Memory B cell (primary cell): ENCODE measurements at regions not wholly inside any gene's neighbourhood (a gene's known extent, or its start where the extent isn't known, plus 50 kb on each side); places are given as distances from the start of the nearest gene placed in this dataset.

Experiments used
- ATAC-seq: fragments of 150-1000 bp; cut with Tn5 transposase; 2 replicates; pipeline ENCODE4 v1.10.0; 2021; ENCODE audit warnings: low read depth, mild to moderate bottlenecking, moderate library complexity
- DNase-seq, 2 donors: peaks; one replicate each; pipeline ENCODE4 v3.0.0; 2022; ENCODE audit warnings: low spot score in 2 of 2
- H3K27ac Mint-ChIP-seq: one replicate; pipeline ENCODE4 v1.8.0; 2022; ENCODE audit warnings: mild to moderate bottlenecking, moderate library complexity, mixed read lengths
- H3K27me3 Mint-ChIP-seq: one replicate; pipeline ENCODE4 v1.8.0; 2022; ENCODE audit warnings: mixed read lengths
- H3K36me3 Mint-ChIP-seq: one replicate; pipeline ENCODE4 v1.8.0; 2022; ENCODE audit warnings: mild to moderate bottlenecking, mixed read lengths
- H3K4me1 Mint-ChIP-seq: one replicate; pipeline ENCODE4 v1.8.0; 2022; ENCODE audit warnings: mixed read lengths
- H3K4me3 Mint-ChIP-seq: one replicate; pipeline ENCODE4 v1.8.0; 2022; ENCODE audit warnings: mild to moderate bottlenecking, moderate library complexity, mixed read lengths
- H3K9me3 Mint-ChIP-seq: one replicate; pipeline ENCODE4 v1.8.0; 2022; ENCODE audit warnings: mixed read lengths

- no peak for DNase-seq
- no peak for ATAC-seq
- Mint-ChIP-seq H3K4me1 (no peaks in the 10 kb centered on the region), H3K27ac (no peak overlapping the region), H3K36me3 (no peaks in the 10 kb centered on the region), H3K9me3 (no peaks in the 10 kb centered on the region), H3K27me3 (peaks cover 3% of the 10 kb centered on the region), H3K4me3 (no peak overlapping the region)
These were observed 235.1 kb downstream of the CLIC5 start for GRCh38 chr6:45780523-45780922.

- DNase-seq (no peak), ATAC-seq (no peak)
- Mint-ChIP-seq H3K4me3 (no peak overlapping the region), H3K4me1 (no peaks in the 10 kb centered on the region), H3K27ac (no peak overlapping the region), H3K27me3 (peaks cover 7% of the 10 kb centered on the region), H3K9me3 (no peaks in the 10 kb centered on the region), H3K36me3 (no peaks in the 10 kb centered on the region)
These were observed 240.5 kb downstream of the CLIC5 start for GRCh38 chr6:45775026-45775697.

GRCh38 chr6:45773906-45774305 is 241.8 kb downstream of the CLIC5 start:
- DNase-seq = no peak
- H3K4me3 Mint-ChIP-seq = no peak overlapping the region
- no peaks in the 10 kb centered on the region for H3K36me3 Mint-ChIP-seq
- ATAC-seq = no peak
- peaks cover 5% of the 10 kb centered on the region for H3K27me3 Mint-ChIP-seq
- H3K27ac Mint-ChIP-seq = no peak overlapping the region
- no peaks in the 10 kb centered on the region for H3K4me1 Mint-ChIP-seq
- H3K9me3 Mint-ChIP-seq = peaks cover 3% of the 10 kb centered on the region

GRCh38 chr6:45772886-45773495 is 242.7 kb downstream of the CLIC5 start:
- Mint-ChIP-seq H3K27ac (no peak overlapping the region), H3K4me1 (no peaks in the 10 kb centered on the region)

GRCh38 chr6:45772051-45772450 is 243.6 kb downstream of the CLIC5 start:
- DNase-seq (no peak), ATAC-seq (no peak)
- Mint-ChIP-seq H3K27me3 (peaks cover 3% of the 10 kb centered on the region), H3K27ac (no peak overlapping the region), H3K4me3 (no peak overlapping the region), H3K9me3 (peaks cover 5% of the 10 kb centered on the region), H3K4me1 (no peaks in the 10 kb centered on the region), H3K36me3 (no peaks in the 10 kb centered on the region)

More at GRCh38 chr6:45772886-45773495, 242.7 kb downstream of the CLIC5 start:
- Mint-ChIP-seq H3K27me3 (peaks cover 5% of the 10 kb centered on the region), H3K4me3 (no peak overlapping the region), H3K9me3 (peaks cover 3% of the 10 kb centered on the region), H3K36me3 (no peaks in the 10 kb centered on the region)
- ATAC-seq (no peak), DNase-seq (no peak)

- no peak overlapping the region for H3K4me3 Mint-ChIP-seq
- H3K4me1 Mint-ChIP-seq = no peaks in the 10 kb centered on the region
- no peaks in the 10 kb centered on the region for H3K36me3 Mint-ChIP-seq
- H3K27me3 Mint-ChIP-seq = peaks cover 2% of the 10 kb centered on the region
- no peak overlapping the region for H3K27ac Mint-ChIP-seq
- no peak for DNase-seq
- peaks cover 15% of the 10 kb centered on the region for H3K9me3 Mint-ChIP-seq
- ATAC-seq = no peak
These were observed 252.4 kb downstream of the CLIC5 start for GRCh38 chr6:45763281-45763680.

- Mint-ChIP-seq H3K36me3 (no peaks in the 10 kb centered on the region), H3K4me1 (no peaks in the 10 kb centered on the region), H3K27ac (no peak overlapping the region), H3K27me3 (peaks cover 4% of the 10 kb centered on the region), H3K9me3 (peaks cover 5% of the 10 kb centered on the region), H3K4me3 (no peak overlapping the region)
- DNase-seq (no peak), ATAC-seq (no peak)
These were observed 256.2 kb downstream of the CLIC5 start for GRCh38 chr6:45759472-45759810.

GRCh38 chr6:45758787-45759471 is 256.7 kb downstream of the CLIC5 start:
- Mint-ChIP-seq H3K36me3 (no peaks in the 10 kb centered on the region), H3K27me3 (peaks cover 4% of the 10 kb centered on the region), H3K27ac (no peak overlapping the region), H3K4me1 (no peaks in the 10 kb centered on the region), H3K9me3 (peaks cover 5% of the 10 kb centered on the region), H3K4me3 (no peak overlapping the region)
- DNase-seq (no peak), ATAC-seq (no peak)

GRCh38 chr6:45757443-45758130 is 258.1 kb downstream of the CLIC5 start:
- no peak for ATAC-seq
- H3K4me1 Mint-ChIP-seq = no peaks in the 10 kb centered on the region
- H3K4me3 Mint-ChIP-seq = no peak overlapping the region
- peaks cover 6% of the 10 kb centered on the region for H3K27me3 Mint-ChIP-seq
- no peaks in the 10 kb centered on the region for H3K36me3 Mint-ChIP-seq
- DNase-seq = no peak
- no peak overlapping the region for H3K27ac Mint-ChIP-seq
- H3K9me3 Mint-ChIP-seq = no peaks in the 10 kb centered on the region

GRCh38 chr6:45756606-45757005 is 259.1 kb downstream of the CLIC5 start:
- Mint-ChIP-seq H3K4me3 (no peak overlapping the region), H3K4me1 (no peaks in the 10 kb centered on the region)

GRCh38 chr6:45754432-45754831 is 261.2 kb downstream of the CLIC5 start:
- no peaks in the 10 kb centered on the region for H3K36me3 Mint-ChIP-seq
- H3K4me3 Mint-ChIP-seq = no peak overlapping the region
- H3K27ac Mint-ChIP-seq = no peak overlapping the region
- no peak for ATAC-seq
- H3K4me1 Mint-ChIP-seq = no peaks in the 10 kb centered on the region
- no peaks in the 10 kb centered on the region for H3K9me3 Mint-ChIP-seq
- H3K27me3 Mint-ChIP-seq = peaks cover 5% of the 10 kb centered on the region
- no peak for DNase-seq

More at GRCh38 chr6:45756606-45757005, 259.1 kb downstream of the CLIC5 start:
- ATAC-seq = no peak
- Mint-ChIP-seq H3K36me3 (no peaks in the 10 kb centered on the region), H3K9me3 (no peaks in the 10 kb centered on the region), H3K27me3 (peaks cover 6% of the 10 kb centered on the region), H3K27ac (no peak overlapping the region)
- no peak for DNase-seq

GRCh38 chr6:45746046-45746445 is 269.6 kb downstream of the CLIC5 start:
- H3K4me3 Mint-ChIP-seq = no peak overlapping the region
- peaks cover 13% of the 10 kb centered on the region for H3K4me1 Mint-ChIP-seq
- no peak for ATAC-seq
- no peak overlapping the region for H3K27ac Mint-ChIP-seq
- H3K27me3 Mint-ChIP-seq = no peaks in the 10 kb centered on the region
- no peak for DNase-seq
- peaks cover 2% of the 10 kb centered on the region for H3K36me3 Mint-ChIP-seq
- peaks cover 8% of the 10 kb centered on the region for H3K9me3 Mint-ChIP-seq

GRCh38 chr6:45743028-45743615 is 272.5 kb downstream of the CLIC5 start:
- ATAC-seq (no peak), DNase-seq (no peak)
- H3K4me3 Mint-ChIP-seq = no peak overlapping the region
- H3K36me3 Mint-ChIP-seq = no peaks in the 10 kb centered on the region
- H3K27ac Mint-ChIP-seq = no peak overlapping the region
- H3K4me1 Mint-ChIP-seq = peaks cover 14% of the 10 kb centered on the region
- no peaks in the 10 kb centered on the region for H3K27me3 Mint-ChIP-seq
- peaks cover 6% of the 10 kb centered on the region for H3K9me3 Mint-ChIP-seq

GRCh38 chr6:45742591-45742990 is 273.1 kb downstream of the CLIC5 start:
- H3K27ac Mint-ChIP-seq = no peak overlapping the region
- peaks cover 4% of the 10 kb centered on the region for H3K9me3 Mint-ChIP-seq
- DNase-seq = no peak
- no peaks in the 10 kb centered on the region for H3K36me3 Mint-ChIP-seq
- no peaks in the 10 kb centered on the region for H3K27me3 Mint-ChIP-seq
- H3K4me1 Mint-ChIP-seq = peaks cover 19% of the 10 kb centered on the region
- H3K4me3 Mint-ChIP-seq = no peak overlapping the region
- ATAC-seq = no peak
